ENCODE measurements at regions not wholly inside any gene's neighbourhood (a gene's known extent, or its start where the extent isn't known, plus 50 kb on each side); places are given as distances from the start of the nearest gene placed in this dataset.

DNA sequence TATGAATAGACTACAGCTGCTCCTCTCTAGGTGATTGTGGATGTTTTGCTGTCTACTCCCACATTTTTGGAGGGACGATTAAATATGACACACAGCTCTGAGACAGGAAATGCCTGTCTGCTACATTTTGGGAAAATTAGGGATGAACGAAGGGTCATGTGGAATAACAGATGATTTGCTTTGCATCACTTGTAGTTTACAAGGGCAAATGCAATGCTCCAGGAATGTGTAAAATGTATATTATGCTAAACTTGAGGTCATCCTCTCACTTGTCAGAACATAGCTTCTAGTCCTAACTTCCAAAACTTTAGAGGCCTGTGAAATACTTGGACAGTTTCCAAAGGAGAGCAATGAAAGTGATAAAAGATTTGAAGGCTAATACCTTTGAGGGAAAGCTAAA, 284.2 kb upstream of the DACH1 start:
- TF ChIP-seq, protein P1, sequence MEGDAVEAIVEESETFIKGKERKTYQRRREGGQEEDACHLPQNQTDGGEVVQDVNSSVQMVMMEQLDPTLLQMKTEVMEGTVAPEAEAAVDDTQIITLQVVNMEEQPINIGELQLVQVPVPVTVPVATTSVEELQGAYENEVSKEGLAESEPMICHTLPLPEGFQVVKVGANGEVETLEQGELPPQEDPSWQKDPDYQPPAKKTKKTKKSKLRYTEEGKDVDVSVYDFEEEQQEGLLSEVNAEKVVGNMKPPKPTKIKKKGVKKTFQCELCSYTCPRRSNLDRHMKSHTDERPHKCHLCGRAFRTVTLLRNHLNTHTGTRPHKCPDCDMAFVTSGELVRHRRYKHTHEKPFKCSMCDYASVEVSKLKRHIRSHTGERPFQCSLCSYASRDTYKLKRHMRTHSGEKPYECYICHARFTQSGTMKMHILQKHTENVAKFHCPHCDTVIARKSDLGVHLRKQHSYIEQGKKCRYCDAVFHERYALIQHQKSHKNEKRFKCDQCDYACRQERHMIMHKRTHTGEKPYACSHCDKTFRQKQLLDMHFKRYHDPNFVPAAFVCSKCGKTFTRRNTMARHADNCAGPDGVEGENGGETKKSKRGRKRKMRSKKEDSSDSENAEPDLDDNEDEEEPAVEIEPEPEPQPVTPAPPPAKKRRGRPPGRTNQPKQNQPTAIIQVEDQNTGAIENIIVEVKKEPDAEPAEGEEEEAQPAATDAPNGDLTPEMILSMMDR (IDR thresholded peaks at IDR 0.05) = no peak
- no peak for TF ChIP-seq POLR2A (IDR thresholded peaks at IDR 0.05)

Data from heart left ventricle (tissue), 13 donors.